Stimulated activated naive B cell treated with anti-CD40 and anti-IgM and Interleukin-4, amounts not matched to agents 10 μg/mL and 1 μg/mL and 100 μg/mL, for 72 hours (primary cell): ENCODE measurements at regions not wholly inside any gene's neighbourhood (a gene's known extent, or its start where the extent isn't known, plus 50 kb on each side); places are given as distances from the start of the nearest gene placed in this dataset.

Experiments
- ATAC-seq, 2 donors: fragments of 150-1000 bp; cut with Tn5 transposase; replicated peaks; 2 replicates each; pipeline ENCODE4 v1.10.0; 2021; ENCODE audit warnings: moderate library complexity in 1 of 2
- DNase-seq: peaks from one replicate; pipeline ENCODE4 v3.0.0; 2021
- H3K27ac Mint-ChIP-seq: one replicate; pipeline ENCODE4 v1.8.0; 2022; ENCODE audit warnings: mild to moderate bottlenecking, mixed read lengths
- H3K27me3 Mint-ChIP-seq, 2 donors: one replicate each; pipeline ENCODE4 v1.8.0; 2022; ENCODE audit warnings: mixed read lengths in 2 of 2
- H3K36me3 Mint-ChIP-seq, 2 donors: one replicate each; pipeline ENCODE4 v1.8.0; 2022; ENCODE audit warnings: mixed read lengths in 2 of 2, mild to moderate bottlenecking in 1 of 2
- H3K4me1 Mint-ChIP-seq, 2 donors: one replicate each; pipeline ENCODE4 v1.8.0; 2022; ENCODE audit warnings: mixed read lengths in 2 of 2, mild to moderate bottlenecking in 1 of 2
- H3K4me3 Mint-ChIP-seq, 2 donors: one replicate each; pipeline ENCODE4 v1.8.0; 2022; ENCODE audit warnings: mild to moderate bottlenecking in 2 of 2, mixed read lengths in 2 of 2, moderate library complexity in 1 of 2
- H3K9me3 Mint-ChIP-seq, 2 donors: one replicate each; pipeline ENCODE4 v1.8.0; 2022; ENCODE audit warnings: mixed read lengths in 2 of 2, mild to moderate bottlenecking in 1 of 2

- Mint-ChIP-seq H3K27ac (no peak overlapping the region), H3K27me3 (no peaks in the 10 kb centered on the region), H3K4me1 (no peaks in the 10 kb centered on the region), H3K36me3 (no peaks in the 10 kb centered on the region), H3K9me3 (no peaks in the 10 kb centered on the region), H3K4me3 (no peak overlapping the region)
- DNase-seq = no peak
- ATAC-seq = peak in 1 of 2 donors; percentile 42
Observed at GRCh38 chr2:220935789-220936321, 636.2 kb downstream of the EPHA4 start.

GRCh38 chr2:220936641-220937197, 635.4 kb downstream of the EPHA4 start:
- ATAC-seq (no peak), DNase-seq (no peak)
- Mint-ChIP-seq H3K27me3 (no peaks in the 10 kb centered on the region), H3K27ac (no peak overlapping the region), H3K36me3 (no peaks in the 10 kb centered on the region), H3K9me3 (no peaks in the 10 kb centered on the region), H3K4me3 (no peak overlapping the region), H3K4me1 (no peaks in the 10 kb centered on the region)

DNA sequence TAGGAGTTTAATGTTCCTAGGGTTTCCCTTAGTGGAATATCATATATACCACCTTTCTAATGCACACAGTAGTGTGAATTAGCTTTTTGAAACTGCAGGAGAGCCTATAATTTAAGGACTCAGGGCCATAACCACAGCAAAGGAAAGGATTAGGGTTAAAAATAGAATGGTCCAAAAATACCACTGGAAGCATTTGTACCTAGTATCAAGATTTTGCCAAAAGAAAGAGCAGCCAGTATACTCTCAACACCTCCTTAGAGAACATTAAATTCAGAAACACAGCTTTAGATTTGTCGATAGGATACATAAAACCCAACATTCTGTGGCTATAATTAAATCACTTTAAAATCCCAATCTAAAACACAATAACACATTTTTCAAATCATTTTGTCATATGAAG, 634.9 kb downstream of the EPHA4 start:
- DNase-seq (no peak), ATAC-seq (no peak)
- no peak overlapping the region for H3K4me3 Mint-ChIP-seq
- H3K27me3 Mint-ChIP-seq = no peaks in the 10 kb centered on the region
- H3K36me3 Mint-ChIP-seq = no peaks in the 10 kb centered on the region
- H3K4me1 Mint-ChIP-seq = no peaks in the 10 kb centered on the region
- no peaks in the 10 kb centered on the region for H3K9me3 Mint-ChIP-seq
- no peak overlapping the region for H3K27ac Mint-ChIP-seq

DNA sequence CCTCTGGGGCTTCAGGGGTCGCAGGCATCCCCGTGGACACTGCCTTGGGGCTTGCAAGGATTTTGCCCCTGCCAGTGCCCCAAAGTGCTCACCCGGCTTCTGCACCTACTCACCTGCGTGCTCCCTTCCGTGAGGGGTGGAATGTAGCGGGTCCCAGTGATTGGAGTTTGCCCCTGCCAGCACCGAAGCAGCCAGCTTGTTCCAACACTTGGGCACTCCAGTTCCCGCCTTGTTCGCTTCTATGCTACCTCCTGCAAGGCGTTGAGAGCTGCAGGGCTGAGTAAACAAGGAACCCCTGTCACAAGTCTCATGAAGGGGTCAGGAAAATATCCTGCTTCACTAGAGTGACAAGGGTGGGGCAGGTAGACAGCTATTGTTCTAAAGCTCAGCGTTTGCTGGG, 631.5 kb downstream of the EPHA4 start:
- Mint-ChIP-seq H3K4me3 (no peak overlapping the region), H3K9me3 (no peaks in the 10 kb centered on the region), H3K4me1 (no peaks in the 10 kb centered on the region), H3K36me3 (no peaks in the 10 kb centered on the region), H3K27ac (no peak overlapping the region), H3K27me3 (no peaks in the 10 kb centered on the region)
- ATAC-seq (no peak), DNase-seq (no peak)

GRCh38 chr2:220941683-220942082, 630.4 kb downstream of the EPHA4 start:
- ATAC-seq (no peak), DNase-seq (no peak)
- Mint-ChIP-seq H3K36me3 (no peaks in the 10 kb centered on the region), H3K27me3 (no peaks in the 10 kb centered on the region), H3K4me3 (no peak overlapping the region), H3K4me1 (no peaks in the 10 kb centered on the region), H3K9me3 (no peaks in the 10 kb centered on the region), H3K27ac (no peak overlapping the region)

DNA sequence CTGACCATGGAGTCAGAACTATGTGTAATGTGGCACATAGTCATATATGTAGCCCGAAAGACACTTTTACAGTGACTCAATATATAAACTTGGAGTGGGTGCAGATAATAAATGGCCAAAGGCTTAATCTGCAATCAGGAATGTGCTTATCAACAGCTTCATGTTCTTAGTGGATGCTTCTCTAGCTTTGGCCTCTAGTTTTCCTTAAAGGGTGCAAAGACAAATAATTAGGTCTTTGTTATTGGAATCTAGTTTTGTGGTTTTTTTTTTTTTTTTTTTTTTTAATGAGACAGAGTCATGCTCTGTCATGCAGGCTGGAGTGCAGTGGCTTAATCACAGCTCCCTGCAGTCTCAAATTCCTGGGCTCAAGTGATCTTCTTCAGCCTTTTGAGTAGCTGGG, 625.6 kb downstream of the EPHA4 start:
- Mint-ChIP-seq H3K4me1 (no peaks in the 10 kb centered on the region), H3K9me3 (no peaks in the 10 kb centered on the region), H3K36me3 (no peaks in the 10 kb centered on the region), H3K27ac (no peak overlapping the region), H3K27me3 (no peaks in the 10 kb centered on the region), H3K4me3 (no peak overlapping the region)
- DNase-seq = no peak
- no peak for ATAC-seq

- H3K9me3 Mint-ChIP-seq = peaks cover 2 to 4% of the 10 kb centered on the region in 2 donors
Observed at GRCh38 chr2:220948579-220948978, 623.5 kb downstream of the EPHA4 start.

GRCh38 chr2:220949466-220949865, 622.6 kb downstream of the EPHA4 start:
- Mint-ChIP-seq H3K4me3 (no peak overlapping the region), H3K4me1 (no peaks in the 10 kb centered on the region), H3K9me3 (peaks cover 4 to 6% of the 10 kb centered on the region in 2 donors), H3K27ac (no peak overlapping the region), H3K36me3 (no peaks in the 10 kb centered on the region), H3K27me3 (no peaks in the 10 kb centered on the region)
- no peak for DNase-seq
- no peak for ATAC-seq

More at GRCh38 chr2:220948579-220948978, 623.5 kb downstream of the EPHA4 start:
- Mint-ChIP-seq H3K36me3 (no peaks in the 10 kb centered on the region), H3K4me3 (no peak overlapping the region), H3K27me3 (no peaks in the 10 kb centered on the region), H3K4me1 (no peaks in the 10 kb centered on the region), H3K27ac (no peak overlapping the region)
- DNase-seq = no peak
- ATAC-seq = no peak

DNA sequence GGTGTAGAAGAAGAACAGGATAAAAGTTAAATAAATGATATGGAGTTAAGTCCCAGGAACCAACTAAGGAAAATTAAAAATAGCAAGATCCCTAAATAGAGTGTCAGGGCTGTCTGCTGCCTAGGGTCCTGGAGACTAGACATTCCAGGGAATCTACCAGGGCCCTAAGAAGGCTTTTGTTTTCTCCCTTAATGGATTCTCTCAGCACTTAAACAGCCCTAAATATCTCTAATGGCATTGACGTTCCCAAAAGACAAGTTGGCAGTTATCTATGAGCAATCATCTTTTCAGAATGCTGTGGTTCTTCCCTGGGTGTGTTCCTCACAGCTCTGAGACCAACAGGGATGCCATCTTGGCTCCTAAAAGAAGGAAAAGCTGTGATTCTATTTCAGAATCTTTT, 616.3 kb downstream of the EPHA4 start:
- DNase-seq (no peak), ATAC-seq (no peak)
- peaks cover 4 to 6% of the 10 kb centered on the region in 2 donors for H3K9me3 Mint-ChIP-seq
- H3K27ac Mint-ChIP-seq = no peak overlapping the region
- no peaks in the 10 kb centered on the region for H3K4me1 Mint-ChIP-seq
- H3K36me3 Mint-ChIP-seq = no peaks in the 10 kb centered on the region
- no peak overlapping the region for H3K4me3 Mint-ChIP-seq
- no peaks in the 10 kb centered on the region for H3K27me3 Mint-ChIP-seq

- Mint-ChIP-seq H3K4me3 (no peak overlapping the region), H3K27me3 (no peaks in the 10 kb centered on the region), H3K4me1 (no peaks in the 10 kb centered on the region), H3K36me3 (no peaks in the 10 kb centered on the region), H3K27ac (no peak overlapping the region), H3K9me3 (peaks cover 4 to 6% of the 10 kb centered on the region in 2 donors)
- ATAC-seq (no peak), DNase-seq (no peak)
Observed at GRCh38 chr2:220956429-220956828, 615.7 kb downstream of the EPHA4 start.

DNA sequence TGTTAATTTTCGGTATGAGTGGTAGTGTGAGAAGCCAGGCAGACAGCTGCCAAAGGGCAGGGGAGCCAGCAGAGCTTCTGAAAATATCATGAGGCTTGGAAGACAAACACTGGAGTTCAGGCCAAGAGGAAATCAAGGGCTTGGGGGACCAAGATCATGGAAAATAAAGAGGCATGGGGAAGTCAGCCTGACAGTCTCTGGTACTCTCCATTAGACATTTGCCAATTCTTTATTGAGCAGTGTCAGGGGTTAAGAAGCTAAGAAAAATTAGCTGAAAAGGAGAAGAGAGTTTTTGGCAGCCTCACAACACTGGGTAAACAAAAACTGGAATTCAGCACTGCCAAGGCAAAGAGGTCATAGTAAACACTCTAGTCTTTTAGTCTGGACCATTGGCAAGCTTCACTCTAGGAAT, 612.7 kb downstream of the EPHA4 start:
- Mint-ChIP-seq H3K4me3 (no peak overlapping the region), H3K27me3 (no peaks in the 10 kb centered on the region), H3K36me3 (no peaks in the 10 kb centered on the region), H3K4me1 (no peaks in the 10 kb centered on the region), H3K27ac (no peak overlapping the region), H3K9me3 (no peaks in the 10 kb centered on the region)
- ATAC-seq = no peak
- no peak for DNase-seq

GRCh38 chr2:220961143-220961860, 610.8 kb downstream of the EPHA4 start:
- ATAC-seq (no peak), DNase-seq (no peak)
- Mint-ChIP-seq H3K36me3 (no peaks in the 10 kb centered on the region), H3K27me3 (no peaks in the 10 kb centered on the region), H3K4me1 (no peaks in the 10 kb centered on the region), H3K4me3 (no peak overlapping the region), H3K9me3 (no peaks in the 10 kb centered on the region), H3K27ac (no peak overlapping the region)

DNA sequence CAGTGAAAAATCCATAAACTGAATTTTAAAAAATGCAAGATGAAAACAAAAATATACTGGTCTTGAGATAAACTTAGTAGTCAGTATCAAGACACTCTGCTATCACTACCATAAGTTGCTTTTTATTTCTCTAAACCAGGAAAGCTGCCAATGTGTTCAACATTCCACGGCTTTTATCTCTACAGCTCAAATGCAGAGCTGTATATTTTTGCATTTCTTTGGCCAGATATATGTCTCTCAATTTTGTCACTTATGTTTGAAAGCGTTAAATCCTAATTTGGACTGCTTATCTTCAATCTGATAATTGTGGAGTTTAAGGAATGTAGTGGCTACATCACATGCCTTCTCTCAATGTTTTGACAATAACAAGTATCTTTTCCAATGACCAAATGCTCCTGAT, 609.5 kb downstream of the EPHA4 start:
- Mint-ChIP-seq H3K9me3 (no peaks in the 10 kb centered on the region), H3K4me3 (no peak overlapping the region), H3K27ac (no peak overlapping the region), H3K4me1 (no peaks in the 10 kb centered on the region), H3K27me3 (no peaks in the 10 kb centered on the region), H3K36me3 (no peaks in the 10 kb centered on the region)
- DNase-seq = no peak
- no peak for ATAC-seq

- Mint-ChIP-seq H3K4me1 (no peaks in the 10 kb centered on the region), H3K27ac (no peak overlapping the region), H3K36me3 (no peaks in the 10 kb centered on the region), H3K4me3 (no peak overlapping the region), H3K9me3 (no peaks in the 10 kb centered on the region), H3K27me3 (no peaks in the 10 kb centered on the region)
- ATAC-seq (no peak), DNase-seq (no peak)
Observed at GRCh38 chr2:220963076-220963475, 609.0 kb downstream of the EPHA4 start.

DNA sequence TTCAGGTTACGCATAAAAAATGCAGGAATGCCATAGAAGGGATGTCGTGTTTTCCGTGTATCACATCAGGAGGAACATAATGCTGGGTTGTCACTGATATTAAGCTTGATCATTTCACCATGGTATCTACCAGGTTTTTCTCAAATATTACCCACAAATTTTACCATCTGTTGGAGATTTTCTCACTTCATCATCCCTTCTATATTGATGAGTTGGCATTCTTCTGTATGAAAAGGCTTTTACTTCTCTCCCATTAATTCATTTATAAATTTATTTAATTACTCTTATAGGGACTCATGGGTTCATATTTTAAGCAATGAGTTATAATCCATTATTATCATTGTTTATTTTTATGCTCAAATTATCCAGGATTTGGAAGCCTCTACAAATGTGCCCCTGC, 608.2 kb downstream of the EPHA4 start:
- Mint-ChIP-seq H3K27me3 (no peaks in the 10 kb centered on the region), H3K9me3 (no peaks in the 10 kb centered on the region), H3K36me3 (no peaks in the 10 kb centered on the region), H3K4me3 (no peak overlapping the region), H3K4me1 (no peaks in the 10 kb centered on the region), H3K27ac (no peak overlapping the region)
- ATAC-seq (no peak), DNase-seq (no peak)
